Activated T-cell treated with anti-CD3 and anti-CD28 coated beads, Interleukin-2, amount 50 U/mL, for 4 hours (primary cell): ENCODE measurements at regions not wholly inside any gene's neighbourhood (a gene's known extent, or its start where the extent isn't known, plus 50 kb on each side); places are given as distances from the start of the nearest gene placed in this dataset.

Experiments used
- ATAC-seq, 2 donors: fragments of 200-7000 bp; cut with Tn5 transposase; one replicate each; pipeline ENCODE4 v1.10.0; 2021
- DNase-seq: peaks from one replicate; pipeline ENCODE4 v3.0.0-alpha.2; 2020
- H3K27me3 Mint-ChIP-seq: one replicate; pipeline ENCODE4 v1.8.0; 2021; ENCODE audit warnings: low read depth, mixed read lengths
- H3K36me3 Mint-ChIP-seq: one replicate; pipeline ENCODE4 v1.8.0; 2022; ENCODE audit warnings: mixed read lengths; ENCODE audit not compliant: insufficient read depth
- H3K4me1 Mint-ChIP-seq: one replicate; pipeline ENCODE4 v1.8.0; 2021; ENCODE audit warnings: low read depth, mixed read lengths
- H3K4me3 Mint-ChIP-seq: one replicate; pipeline ENCODE4 v1.8.0; 2021; ENCODE audit warnings: mild to moderate bottlenecking, moderate library complexity, mixed read lengths
- H3K9me3 Mint-ChIP-seq: one replicate; pipeline ENCODE4 v1.8.0; 2021; ENCODE audit warnings: mixed read lengths

GRCh38 chr18:39972521-39972920 is 1982.5 kb upstream of the PIK3C3 start:
- no peaks in the 10 kb centered on the region for H3K4me1 Mint-ChIP-seq
- ATAC-seq (no peak), DNase-seq (no peak)
- H3K4me3 Mint-ChIP-seq, result no peak overlapping the region
- H3K9me3 Mint-ChIP-seq, result no peaks in the 10 kb centered on the region
- no peaks in the 10 kb centered on the region for H3K27me3 Mint-ChIP-seq
- H3K36me3 Mint-ChIP-seq, result no peaks in the 10 kb centered on the region

DNA sequence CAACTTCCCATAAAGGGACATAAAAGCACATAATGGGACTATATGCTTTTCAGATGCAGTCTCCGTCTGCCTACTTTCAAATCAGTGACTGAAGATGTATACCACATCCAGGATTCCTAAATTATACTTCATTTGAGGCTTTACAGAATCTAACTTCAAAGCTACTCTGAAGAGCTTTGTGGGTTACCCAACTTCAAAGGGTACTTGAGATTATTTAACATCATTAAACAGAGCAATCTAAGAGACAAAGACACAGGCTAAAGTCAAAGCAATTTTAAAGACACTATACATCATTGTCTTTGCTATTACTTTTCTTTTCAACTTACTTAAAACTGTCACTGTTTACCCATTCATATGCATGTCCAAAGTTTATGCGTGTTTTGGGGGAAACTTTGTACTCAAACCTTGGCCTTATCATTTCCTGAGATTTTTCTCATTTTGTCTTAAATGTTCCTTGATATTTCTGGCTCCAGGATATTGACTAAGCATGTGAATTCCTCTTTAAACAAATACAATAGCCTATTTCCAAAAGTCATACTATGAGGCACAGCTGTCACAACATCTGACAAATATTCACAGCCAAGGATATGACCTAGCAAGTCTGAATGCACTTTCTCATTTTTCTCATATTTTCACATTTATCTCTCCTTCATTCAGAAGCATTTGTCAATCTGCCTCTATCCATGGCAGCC is 1985.1 kb upstream of the PIK3C3 start:
- Mint-ChIP-seq H3K27me3 (no peaks in the 10 kb centered on the region), H3K4me1 (no peaks in the 10 kb centered on the region), H3K36me3 (no peaks in the 10 kb centered on the region), H3K4me3 (no peak overlapping the region), H3K9me3 (no peaks in the 10 kb centered on the region)
- no peak for DNase-seq
- no peak for ATAC-seq

GRCh38 chr18:39966275-39966674 is 1988.8 kb upstream of the PIK3C3 start:
- no peaks in the 10 kb centered on the region for H3K36me3 Mint-ChIP-seq
- no peaks in the 10 kb centered on the region for H3K4me1 Mint-ChIP-seq
- H3K9me3 Mint-ChIP-seq, result no peaks in the 10 kb centered on the region
- ATAC-seq (no peak), DNase-seq (no peak)
- no peak overlapping the region for H3K4me3 Mint-ChIP-seq
- H3K27me3 Mint-ChIP-seq, result no peaks in the 10 kb centered on the region

- H3K36me3 Mint-ChIP-seq, result no peaks in the 10 kb centered on the region
- DNase-seq (no peak), ATAC-seq (no peak)
- H3K4me1 Mint-ChIP-seq, result no peaks in the 10 kb centered on the region
- H3K4me3 Mint-ChIP-seq, result no peak overlapping the region
- no peaks in the 10 kb centered on the region for H3K27me3 Mint-ChIP-seq
- H3K9me3 Mint-ChIP-seq, result no peaks in the 10 kb centered on the region
Measured at GRCh38 chr18:39962546-39962945, 1992.5 kb upstream of the PIK3C3 start.

- ATAC-seq, result no peak
- peaks cover 5% of the 10 kb centered on the region for H3K9me3 Mint-ChIP-seq
- H3K27me3 Mint-ChIP-seq, result no peaks in the 10 kb centered on the region
- H3K4me1 Mint-ChIP-seq, result no peaks in the 10 kb centered on the region
- no peaks in the 10 kb centered on the region for H3K36me3 Mint-ChIP-seq
- DNase-seq, result no peak
- H3K4me3 Mint-ChIP-seq, result no peak overlapping the region
Measured at GRCh38 chr18:39960550-39960949, 1994.5 kb upstream of the PIK3C3 start.

GRCh38 chr18:39959839-39960238 is 1995.2 kb upstream of the PIK3C3 start:
- no peak for DNase-seq
- Mint-ChIP-seq H3K9me3 (peaks cover 5% of the 10 kb centered on the region), H3K36me3 (no peaks in the 10 kb centered on the region), H3K4me3 (no peak overlapping the region), H3K27me3 (no peaks in the 10 kb centered on the region), H3K4me1 (no peaks in the 10 kb centered on the region)
- no peak for ATAC-seq

DNA sequence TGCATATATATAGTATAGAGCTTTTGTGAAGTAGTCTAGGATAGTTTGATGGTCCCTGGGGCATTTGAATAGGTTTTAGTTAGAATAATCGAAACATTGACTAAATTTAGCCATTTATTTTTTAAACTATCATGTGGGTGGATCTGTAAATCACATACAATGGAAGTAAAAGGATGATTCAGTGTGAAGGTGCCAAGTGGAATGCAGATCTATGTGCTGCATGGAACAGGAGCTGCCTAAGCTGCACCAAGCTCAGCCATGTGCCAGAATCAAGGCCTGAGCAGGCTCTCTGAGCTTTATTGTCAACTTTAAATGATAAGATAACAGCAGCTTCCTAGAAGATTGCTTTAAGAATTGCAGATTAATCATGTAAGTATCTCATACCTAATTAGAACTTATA is 1996.2 kb upstream of the PIK3C3 start:
- Mint-ChIP-seq H3K4me3 (no peak overlapping the region), H3K9me3 (peaks cover 5% of the 10 kb centered on the region), H3K27me3 (no peaks in the 10 kb centered on the region), H3K36me3 (no peaks in the 10 kb centered on the region), H3K4me1 (no peaks in the 10 kb centered on the region)
- no peak for ATAC-seq
- no peak for DNase-seq

- ATAC-seq, result no peak
- H3K4me1 Mint-ChIP-seq, result no peaks in the 10 kb centered on the region
Measured at GRCh38 chr18:39952816-39953215, 2002.2 kb upstream of the PIK3C3 start.

DNA sequence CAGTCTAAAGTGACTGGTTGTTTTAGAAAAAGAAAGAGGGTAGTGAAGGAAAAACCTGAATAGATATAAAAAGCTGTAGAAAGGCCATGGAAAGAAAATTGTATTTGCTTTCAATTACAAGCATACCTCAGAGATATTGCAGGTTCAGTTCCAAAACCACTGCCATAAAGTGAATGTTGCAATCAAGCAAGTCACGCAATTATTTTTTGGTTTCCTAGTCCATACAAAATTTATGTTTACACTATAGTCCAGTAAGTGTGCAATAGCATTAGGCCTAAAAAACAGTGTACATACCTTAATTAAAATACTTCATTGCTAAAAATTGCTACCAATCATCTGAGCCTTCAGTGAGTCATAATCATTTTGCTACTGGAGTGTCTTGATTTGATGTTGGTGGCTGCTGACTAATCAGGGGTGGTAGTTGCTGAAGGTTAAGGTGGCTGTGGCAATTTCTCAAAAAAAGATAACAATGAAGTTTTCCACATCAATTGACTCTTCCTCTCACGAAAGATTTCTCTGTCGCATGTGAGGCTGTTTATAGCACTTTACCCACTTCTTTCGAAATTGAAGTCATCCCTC is 2003.8 kb upstream of the PIK3C3 start:
- no peaks in the 10 kb centered on the region for H3K4me1 Mint-ChIP-seq
- DNase-seq (no peak), ATAC-seq (no peak)
- no peaks in the 10 kb centered on the region for H3K27me3 Mint-ChIP-seq
- H3K36me3 Mint-ChIP-seq, result no peaks in the 10 kb centered on the region
- no peak overlapping the region for H3K4me3 Mint-ChIP-seq
- H3K9me3 Mint-ChIP-seq, result peaks cover 14% of the 10 kb centered on the region

More at GRCh38 chr18:39952816-39953215, 2002.2 kb upstream of the PIK3C3 start:
- Mint-ChIP-seq H3K9me3 (peaks cover 12% of the 10 kb centered on the region), H3K36me3 (no peaks in the 10 kb centered on the region), H3K27me3 (no peaks in the 10 kb centered on the region), H3K4me3 (no peak overlapping the region)
- DNase-seq, result no peak

- no peaks in the 10 kb centered on the region for H3K36me3 Mint-ChIP-seq
- no peaks in the 10 kb centered on the region for H3K27me3 Mint-ChIP-seq
- DNase-seq, result no peak
- H3K4me1 Mint-ChIP-seq, result no peaks in the 10 kb centered on the region
- peaks cover 19% of the 10 kb centered on the region for H3K9me3 Mint-ChIP-seq
- no peak for ATAC-seq
- H3K4me3 Mint-ChIP-seq, result no peak overlapping the region
Measured at GRCh38 chr18:39946623-39947061, 2008.4 kb upstream of the PIK3C3 start.

DNA sequence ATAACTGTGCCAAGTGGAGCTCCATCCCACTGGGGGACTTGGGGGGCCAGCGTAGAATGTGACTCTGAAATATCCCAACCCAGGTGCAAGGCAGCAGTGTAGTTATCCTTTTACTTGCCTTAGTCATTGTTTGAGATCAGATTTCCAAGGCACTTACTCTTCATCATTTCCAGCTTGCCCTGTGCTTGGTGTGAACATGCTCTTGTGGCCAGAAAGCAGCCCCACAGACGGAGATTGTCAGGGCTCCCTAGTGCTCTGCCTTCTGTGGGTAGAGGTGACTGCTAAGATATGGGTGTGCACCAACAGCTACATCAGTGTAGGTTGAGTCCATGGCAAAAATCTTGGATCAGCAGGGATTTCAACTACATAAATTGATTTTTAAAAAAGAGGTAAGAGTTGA is 2010.0 kb upstream of the PIK3C3 start:
- ATAC-seq (no peak), DNase-seq (no peak)
- no peaks in the 10 kb centered on the region for H3K27me3 Mint-ChIP-seq
- no peak overlapping the region for H3K4me3 Mint-ChIP-seq
- no peaks in the 10 kb centered on the region for H3K36me3 Mint-ChIP-seq
- no peaks in the 10 kb centered on the region for H3K4me1 Mint-ChIP-seq
- H3K9me3 Mint-ChIP-seq, result peaks cover 18% of the 10 kb centered on the region

DNA sequence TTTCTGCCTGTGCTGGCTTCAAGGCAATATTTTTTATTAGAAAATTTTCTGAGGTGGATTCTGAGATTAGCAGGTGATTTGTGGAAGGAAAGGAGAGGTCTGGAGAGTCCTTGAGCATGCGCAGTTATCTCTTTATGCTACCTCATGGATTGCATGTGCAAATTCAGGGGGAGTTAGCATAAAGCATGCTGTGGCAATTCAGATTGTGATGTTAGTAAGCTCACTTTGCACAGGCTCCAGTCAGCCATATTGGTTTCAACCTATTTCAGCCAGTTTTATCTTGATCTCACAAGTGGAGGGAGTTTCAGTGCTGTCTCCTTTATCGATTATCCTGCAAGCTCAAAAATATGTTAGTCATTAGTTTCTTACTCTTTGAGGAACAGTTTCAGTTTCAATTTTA is 2012.3 kb upstream of the PIK3C3 start:
- ATAC-seq (no peak), DNase-seq (no peak)
- Mint-ChIP-seq H3K9me3 (peaks cover 28% of the 10 kb centered on the region), H3K27me3 (no peaks in the 10 kb centered on the region), H3K4me3 (no peak overlapping the region), H3K36me3 (no peaks in the 10 kb centered on the region), H3K4me1 (no peaks in the 10 kb centered on the region)

GRCh38 chr18:39938676-39939608 is 2016.1 kb upstream of the PIK3C3 start:
- H3K27me3 Mint-ChIP-seq, result no peaks in the 10 kb centered on the region
- H3K4me3 Mint-ChIP-seq, result no peak overlapping the region
- DNase-seq (no peak), ATAC-seq (no peak)
- peaks cover 30% of the 10 kb centered on the region for H3K9me3 Mint-ChIP-seq
- H3K36me3 Mint-ChIP-seq, result no peaks in the 10 kb centered on the region
- no peaks in the 10 kb centered on the region for H3K4me1 Mint-ChIP-seq

- Mint-ChIP-seq H3K4me3 (no peak overlapping the region), H3K27me3 (no peaks in the 10 kb centered on the region)
Measured at GRCh38 chr18:39935598-39935997, 2019.4 kb upstream of the PIK3C3 start.

More at GRCh38 chr18:39935598-39935997, 2019.4 kb upstream of the PIK3C3 start:
- no peaks in the 10 kb centered on the region for H3K4me1 Mint-ChIP-seq
- no peaks in the 10 kb centered on the region for H3K36me3 Mint-ChIP-seq
- DNase-seq (no peak), ATAC-seq (no peak)
- peaks cover 25% of the 10 kb centered on the region for H3K9me3 Mint-ChIP-seq
